ENCODE measurements at regions not wholly inside any gene's neighbourhood (a gene's known extent, or its start where the extent isn't known, plus 50 kb on each side); places are given as distances from the start of the nearest gene placed in this dataset.

DNA sequence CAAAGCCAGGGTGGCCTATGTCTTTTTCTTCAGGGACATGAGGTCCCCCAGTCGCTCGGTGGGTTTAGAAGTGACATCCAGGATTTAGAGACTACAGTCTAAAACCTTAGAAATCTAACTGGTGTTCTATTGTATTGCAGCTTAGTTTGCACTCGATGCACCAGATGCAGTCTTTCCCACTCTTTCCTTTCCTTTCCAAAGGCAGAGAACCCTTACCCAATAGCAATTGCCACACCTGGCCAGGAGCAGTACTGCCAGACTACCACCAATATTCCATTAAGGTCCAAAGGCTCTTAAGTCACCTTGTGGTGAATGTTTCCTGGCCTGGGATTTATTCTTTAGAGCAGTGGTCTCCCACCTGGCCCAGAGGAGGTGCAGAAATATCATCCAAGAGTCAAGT, 1068.8 kb downstream of the FAM133A start:
- no peak for DNase-seq
- H3K4me3 ChIP-seq (ENCODE audit: low read depth, low read length) = no peak overlapping the region
- H3K36me3 ChIP-seq (replicated peaks) = no peaks in the 10 kb centered on the region
- TF ChIP-seq, protein P1, sequence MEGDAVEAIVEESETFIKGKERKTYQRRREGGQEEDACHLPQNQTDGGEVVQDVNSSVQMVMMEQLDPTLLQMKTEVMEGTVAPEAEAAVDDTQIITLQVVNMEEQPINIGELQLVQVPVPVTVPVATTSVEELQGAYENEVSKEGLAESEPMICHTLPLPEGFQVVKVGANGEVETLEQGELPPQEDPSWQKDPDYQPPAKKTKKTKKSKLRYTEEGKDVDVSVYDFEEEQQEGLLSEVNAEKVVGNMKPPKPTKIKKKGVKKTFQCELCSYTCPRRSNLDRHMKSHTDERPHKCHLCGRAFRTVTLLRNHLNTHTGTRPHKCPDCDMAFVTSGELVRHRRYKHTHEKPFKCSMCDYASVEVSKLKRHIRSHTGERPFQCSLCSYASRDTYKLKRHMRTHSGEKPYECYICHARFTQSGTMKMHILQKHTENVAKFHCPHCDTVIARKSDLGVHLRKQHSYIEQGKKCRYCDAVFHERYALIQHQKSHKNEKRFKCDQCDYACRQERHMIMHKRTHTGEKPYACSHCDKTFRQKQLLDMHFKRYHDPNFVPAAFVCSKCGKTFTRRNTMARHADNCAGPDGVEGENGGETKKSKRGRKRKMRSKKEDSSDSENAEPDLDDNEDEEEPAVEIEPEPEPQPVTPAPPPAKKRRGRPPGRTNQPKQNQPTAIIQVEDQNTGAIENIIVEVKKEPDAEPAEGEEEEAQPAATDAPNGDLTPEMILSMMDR (IDR thresholded peaks at IDR 0.05; ENCODE audit: low read depth, low read length, missing control alignments) = no peak
- in situ Hi-C loops (cut with HindIII; ENCODE audit: low pct_ligation_motif_present, low sequenced_read_pairs) = no loop called here
- H3K27ac ChIP-seq = no peak overlapping the region
- H3K27me3 ChIP-seq (replicated peaks) = no peaks in the 10 kb centered on the region

DNA sequence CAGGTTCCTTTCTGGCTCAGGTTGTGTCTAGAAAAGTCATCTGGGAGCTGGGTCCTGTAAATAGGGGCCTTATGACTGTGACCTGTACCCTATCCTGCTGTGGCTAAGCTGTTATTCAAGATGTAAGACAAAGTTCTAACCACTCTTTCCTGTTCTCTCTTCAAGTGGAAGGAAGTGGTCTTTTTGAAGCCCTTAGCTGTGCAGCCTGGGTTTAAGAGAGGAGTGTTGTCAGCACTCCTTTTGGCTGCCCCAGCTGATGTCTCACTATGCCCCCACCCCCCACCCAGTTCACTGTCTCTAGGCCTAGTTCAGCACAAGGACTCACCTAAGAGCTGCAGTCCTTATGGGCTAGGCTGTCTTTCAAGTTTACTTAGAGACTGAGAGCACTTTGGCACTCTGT, 1069.5 kb downstream of the FAM133A start:
- in situ Hi-C loops (cut with HindIII; ENCODE audit: low pct_ligation_motif_present, low sequenced_read_pairs) = no loop called here
- Histone ChIP-seq H3K4me3 (ENCODE audit: low read depth, low read length) (no peak overlapping the region), H3K36me3 (replicated peaks) (no peaks in the 10 kb centered on the region), H3K27ac (no peak overlapping the region), H3K27me3 (replicated peaks) (no peaks in the 10 kb centered on the region)
- TF ChIP-seq, protein P1 (IDR thresholded peaks at IDR 0.05; ENCODE audit: low read depth, low read length, missing control alignments) = no peak
- DNase-seq = no peak

DNA sequence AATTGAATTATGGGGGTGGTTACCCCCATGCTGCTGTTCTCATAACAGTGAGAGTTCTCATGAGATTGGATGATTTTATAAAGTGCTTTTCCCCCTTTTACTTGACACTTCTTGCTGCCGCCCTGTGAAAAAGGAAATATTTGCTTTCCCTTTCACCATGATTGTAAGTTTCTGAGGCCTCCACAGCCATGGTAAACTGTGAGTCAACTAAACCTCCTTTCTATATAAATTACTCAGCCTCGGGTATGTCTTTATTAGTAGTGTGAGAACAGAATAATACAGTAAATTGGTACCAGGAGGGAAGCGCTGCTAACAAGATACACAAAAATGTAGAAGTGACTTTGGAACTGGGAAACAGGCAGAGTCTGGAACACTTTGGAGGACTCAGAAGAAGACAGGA, 1070.8 kb downstream of the FAM133A start:
- no peaks in the 10 kb centered on the region for H3K27me3 ChIP-seq (replicated peaks)
- no peak overlapping the region for H3K27ac ChIP-seq
- DNase-seq = no peak
- TF ChIP-seq, protein P1 (IDR thresholded peaks at IDR 0.05; ENCODE audit: low read depth, low read length, missing control alignments) = no peak
- H3K4me3 ChIP-seq (ENCODE audit: low read depth, low read length) = no peak overlapping the region
- in situ Hi-C loops (cut with HindIII; ENCODE audit: low pct_ligation_motif_present, low sequenced_read_pairs) = no loop called here
- no peaks in the 10 kb centered on the region for H3K36me3 ChIP-seq (replicated peaks)

- no peak for DNase-seq
- Histone ChIP-seq H3K27ac (no peak overlapping the region), H3K4me3 (ENCODE audit: low read depth, low read length) (no peak overlapping the region), H3K36me3 (replicated peaks) (no peaks in the 10 kb centered on the region), H3K27me3 (replicated peaks) (no peaks in the 10 kb centered on the region)
- TF ChIP-seq, protein P1 (IDR thresholded peaks at IDR 0.05; ENCODE audit: low read depth, low read length, missing control alignments) = no peak
- in situ Hi-C loops (cut with HindIII; ENCODE audit: low pct_ligation_motif_present, low sequenced_read_pairs) = no loop called here
These were observed 1077.6 kb downstream of the FAM133A start for GRCh38 chrX:94751611-94752010.

DNA sequence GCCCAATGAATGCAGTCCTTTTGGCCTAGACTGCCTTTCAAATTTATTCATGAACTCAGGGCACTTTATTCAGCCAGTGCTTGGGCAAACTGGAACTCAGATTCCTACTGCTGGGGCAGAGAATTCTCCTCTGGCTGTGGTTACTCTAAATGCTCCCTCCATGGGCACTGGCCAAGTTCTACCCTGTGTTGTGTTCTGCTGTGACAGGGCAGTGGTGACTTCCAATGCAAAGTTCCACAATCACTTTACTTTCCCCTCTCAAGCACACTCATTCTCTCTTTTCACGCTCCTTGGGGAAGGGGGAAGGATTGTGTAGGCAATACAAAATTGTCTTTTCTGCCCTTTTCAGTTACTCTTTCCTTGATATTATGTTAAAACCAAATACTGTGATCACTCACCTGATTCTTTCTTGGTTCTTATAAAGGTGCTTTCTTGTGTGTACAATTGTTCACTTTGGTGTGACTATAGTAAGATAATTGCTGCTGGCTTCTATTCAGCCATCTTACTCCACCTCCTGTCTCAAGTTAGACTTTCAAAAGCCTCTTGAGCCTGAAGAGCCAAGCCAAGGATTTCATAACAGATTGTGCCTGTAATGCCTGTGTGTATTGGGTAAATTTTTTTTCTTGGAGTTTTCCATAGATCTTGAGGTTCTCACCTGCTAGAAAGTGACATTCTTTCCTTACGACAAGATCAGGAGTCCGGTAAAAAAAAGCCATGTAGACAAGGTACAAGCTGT, 1078.6 kb downstream of the FAM133A start:
- Histone ChIP-seq H3K4me3 (ENCODE audit: low read depth, low read length) (no peak overlapping the region), H3K27ac (no peak overlapping the region), H3K36me3 (replicated peaks) (no peaks in the 10 kb centered on the region), H3K27me3 (replicated peaks) (no peaks in the 10 kb centered on the region)
- TF ChIP-seq, protein P1 (IDR thresholded peaks at IDR 0.05; ENCODE audit: low read depth, low read length, missing control alignments) = no peak
- DNase-seq = no peak
- in situ Hi-C loops (cut with HindIII; ENCODE audit: low pct_ligation_motif_present, low sequenced_read_pairs) = no loop called here

DNA sequence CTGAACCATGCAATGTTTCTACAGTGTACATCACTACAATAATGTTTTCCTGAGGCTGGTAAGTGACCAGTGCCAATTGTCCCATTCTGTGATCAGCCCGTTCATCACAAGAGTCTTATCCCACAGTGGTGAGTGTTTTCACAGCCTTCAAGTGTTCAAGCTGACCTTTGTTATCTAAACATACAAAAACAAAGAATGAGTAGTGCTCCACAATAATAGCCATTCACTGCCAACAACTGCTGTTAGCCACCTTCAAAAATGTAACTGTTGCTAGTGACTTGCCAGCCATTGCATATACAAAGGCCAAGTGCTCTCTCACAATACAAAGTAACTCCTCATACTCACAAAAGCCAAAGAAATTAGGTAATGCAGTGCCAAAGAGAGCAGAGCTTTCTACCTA, 1084.1 kb downstream of the FAM133A start:
- TF ChIP-seq, protein P1 (IDR thresholded peaks at IDR 0.05; ENCODE audit: low read depth, low read length, missing control alignments) = no peak
- in situ Hi-C loops (cut with HindIII; ENCODE audit: low pct_ligation_motif_present, low sequenced_read_pairs) = no loop called here
- DNase-seq = no peak
- Histone ChIP-seq H3K27ac (no peak overlapping the region), H3K4me3 (ENCODE audit: low read depth, low read length) (no peak overlapping the region), H3K27me3 (replicated peaks) (no peaks in the 10 kb centered on the region), H3K36me3 (replicated peaks) (no peaks in the 10 kb centered on the region)
